HG02970 (cell line): ENCODE measurements at regions not wholly inside any gene's neighbourhood (a gene's known extent, or its start where the extent isn't known, plus 50 kb on each side); places are given as distances from the start of the nearest gene placed in this dataset.
"Not testable (repeated sequence)": the region's sequence is repeated elsewhere in the genome, so short reads cannot be mapped to it uniquely, and the experiment has no call there.

Source experiments
- ATAC-seq: cut with Tn5 transposase; IDR thresholded peaks from one replicate; pipeline ENCODE4 v1.9.1; 2021; ENCODE audit warnings: mild to moderate bottlenecking, moderate library complexity, moderate number of reproducible peaks; ENCODE audit not compliant: unreplicated experiment, low FRiP score

DNA sequence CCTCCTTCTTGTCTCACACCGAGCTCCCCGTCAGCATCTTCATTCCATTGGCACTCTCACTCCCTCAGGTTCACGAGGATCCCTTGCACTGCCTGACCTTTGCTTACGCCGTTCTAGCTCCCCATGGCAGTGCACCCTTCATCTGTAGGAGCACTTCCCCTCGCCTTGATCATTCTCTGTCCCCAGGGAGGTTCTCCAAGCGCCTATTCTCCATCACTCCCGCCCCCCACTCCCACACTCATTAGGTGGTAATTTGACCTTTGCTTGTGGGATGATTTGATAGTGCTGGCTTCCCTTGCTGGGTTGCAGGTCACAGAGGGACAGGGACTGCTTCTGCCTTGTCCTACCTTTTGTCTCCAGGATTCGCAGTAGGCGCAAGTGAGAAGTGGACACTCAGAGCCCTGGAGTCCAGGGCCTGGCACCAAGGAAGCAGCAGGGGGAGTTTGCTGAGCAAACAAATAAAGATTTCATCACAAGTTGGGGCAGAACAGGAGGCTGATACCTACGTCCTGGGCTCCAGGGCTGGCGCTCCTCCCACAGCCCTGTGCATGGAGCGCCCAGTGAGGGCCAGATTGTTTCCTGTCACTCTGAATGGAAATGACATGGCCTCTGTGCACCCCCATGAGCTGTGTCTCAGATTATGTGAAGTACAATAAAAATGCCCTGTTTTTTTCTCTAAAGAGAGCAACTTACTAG, 82.0 kb upstream of the RUNX3 start:
- ATAC-seq, result no peak

- ATAC-seq, result no peak
Measured at GRCh38 chr1:25011275-25011674, 81.2 kb upstream of the RUNX3 start.

DNA sequence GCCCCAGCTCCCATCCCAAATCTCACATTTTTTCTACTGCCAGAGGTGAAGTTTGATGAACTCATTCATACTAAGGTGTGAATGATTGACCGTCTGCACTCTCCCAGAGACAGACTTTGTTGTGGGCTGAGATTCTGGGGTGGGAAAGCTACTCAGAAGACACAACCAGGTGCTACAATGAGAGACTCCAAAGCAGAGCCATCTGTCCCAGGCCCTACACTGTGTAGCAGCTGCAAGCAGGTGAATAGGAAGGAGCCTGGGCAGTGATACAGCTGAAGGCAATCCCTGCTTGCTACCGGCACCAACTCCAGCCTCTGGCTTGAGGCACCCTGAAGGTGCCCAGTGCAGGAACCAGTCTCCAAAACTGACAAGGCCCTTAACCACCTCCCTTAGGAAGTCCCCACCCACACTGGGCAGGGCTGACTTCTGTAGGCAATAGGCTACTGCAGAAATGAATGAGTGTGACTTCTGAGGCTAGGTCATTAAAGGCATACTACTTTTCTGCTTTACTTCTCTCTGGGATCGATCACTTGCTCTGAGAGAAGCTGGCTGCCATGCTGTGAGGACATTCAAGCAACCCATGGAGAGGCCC, 79.7 kb upstream of the RUNX3 start:
- ATAC-seq, result no peak

- ATAC-seq, result no peak
Measured at GRCh38 chr1:25008192-25008485, 78.1 kb upstream of the RUNX3 start.

DNA sequence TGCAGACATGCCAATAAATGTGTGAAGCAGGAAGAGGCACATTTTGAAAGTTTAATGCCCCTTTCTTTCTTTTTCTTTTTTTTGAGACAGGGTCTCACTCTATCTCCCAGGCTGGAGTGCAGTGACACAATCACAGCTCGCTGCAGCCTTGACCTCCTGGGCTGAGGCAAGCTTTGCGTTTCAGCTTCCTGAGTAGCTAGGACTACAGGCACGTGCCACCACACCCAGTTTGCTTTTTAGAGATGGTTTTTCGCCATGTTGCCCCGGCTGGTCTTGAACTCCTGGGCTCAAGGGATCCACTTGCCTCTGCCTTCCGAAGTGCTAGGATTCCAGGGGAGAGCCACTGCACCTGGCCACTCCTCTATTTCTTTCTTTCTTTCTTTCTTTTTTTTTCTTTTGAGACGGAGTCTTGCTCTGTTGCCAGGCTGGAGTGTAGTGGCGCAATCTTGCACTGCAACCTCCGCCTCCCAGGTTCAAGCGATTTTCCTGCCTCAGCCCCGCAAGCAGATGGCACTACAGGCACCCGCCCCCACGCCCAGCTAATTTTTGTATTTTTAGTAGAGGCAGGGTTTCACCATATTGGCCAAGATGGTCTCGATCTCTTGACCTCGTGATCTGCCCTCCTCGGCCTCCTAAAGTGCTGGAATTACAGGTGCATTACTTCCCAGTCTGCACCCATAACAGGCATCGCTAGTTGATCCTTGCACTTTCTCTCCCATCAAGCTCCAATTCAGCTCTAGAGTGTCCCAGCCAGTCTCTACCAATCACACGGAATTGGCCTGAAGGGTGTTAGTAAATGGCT, 77.5 kb upstream of the RUNX3 start:
- not testable (repeated sequence) for ATAC-seq

GRCh38 chr1:25006770-25007169, 76.7 kb upstream of the RUNX3 start:
- no peak for ATAC-seq

- ATAC-seq, result no peak
Measured at GRCh38 chr1:25004355-25004754, 74.3 kb upstream of the RUNX3 start.

DNA sequence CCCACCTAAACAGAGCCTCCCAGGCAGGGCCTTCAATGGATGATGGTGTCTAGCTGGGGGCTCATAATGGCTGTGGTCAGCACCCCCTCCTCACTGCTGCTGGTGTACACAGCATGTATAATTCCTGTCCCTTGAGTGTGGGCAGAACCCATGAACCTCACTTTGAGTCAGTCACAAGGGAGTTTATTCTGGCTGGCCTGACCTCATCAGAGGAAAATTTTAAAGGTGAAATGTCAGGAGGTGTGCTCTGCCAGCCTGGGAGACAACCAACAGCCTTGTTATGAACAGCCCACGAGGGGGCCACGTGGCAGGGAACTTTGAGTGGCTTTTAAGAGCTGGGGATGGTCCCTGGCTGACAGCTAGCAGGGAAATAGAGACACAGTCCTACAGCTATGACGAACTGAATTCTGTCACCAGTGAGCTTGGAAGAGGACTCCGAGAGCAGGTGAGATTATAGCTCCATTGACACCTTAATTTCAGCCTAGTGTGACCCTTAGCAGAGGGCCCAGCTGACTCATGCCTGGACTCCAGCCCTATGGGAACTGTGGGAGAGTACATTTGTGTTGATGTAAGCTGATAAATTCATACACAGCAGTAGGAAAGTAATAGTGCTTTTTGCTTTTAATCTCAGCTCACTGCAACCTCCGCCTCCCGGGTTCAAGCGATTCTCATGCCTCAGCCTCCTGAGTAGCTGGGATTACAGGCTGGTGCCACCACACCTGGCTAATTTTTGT, 73.5 kb upstream of the RUNX3 start:
- ATAC-seq, result no peak

GRCh38 chr1:25003000-25003399, 72.9 kb upstream of the RUNX3 start:
- no peak for ATAC-seq

- no peak for ATAC-seq
Measured at GRCh38 chr1:25001125-25001915, 71.2 kb upstream of the RUNX3 start.

GRCh38 chr1:24999906-25000305, 69.8 kb upstream of the RUNX3 start:
- ATAC-seq, result no peak

DNA sequence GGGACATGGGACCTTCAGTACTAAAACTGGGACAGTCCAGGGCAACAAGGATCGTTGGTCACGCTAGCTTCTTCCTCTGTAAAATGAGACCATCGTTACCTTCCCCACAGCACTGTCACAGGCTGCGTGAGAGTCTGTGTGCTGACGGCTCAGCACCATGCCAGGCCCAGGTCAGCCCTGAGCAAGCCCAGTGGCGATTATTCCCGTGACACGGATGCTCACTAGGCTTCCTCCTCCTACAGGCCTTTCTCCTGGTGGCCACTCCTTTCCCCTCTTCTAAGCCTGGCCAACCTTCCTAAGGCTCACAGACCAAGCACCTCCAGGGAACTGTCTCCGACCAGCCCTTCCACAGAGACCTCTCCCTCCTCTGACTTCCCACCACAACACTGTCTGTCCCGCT, 69.3 kb upstream of the RUNX3 start:
- no peak for ATAC-seq

- ATAC-seq, result no peak
Measured at GRCh38 chr1:24998563-24999245, 68.6 kb upstream of the RUNX3 start.

DNA sequence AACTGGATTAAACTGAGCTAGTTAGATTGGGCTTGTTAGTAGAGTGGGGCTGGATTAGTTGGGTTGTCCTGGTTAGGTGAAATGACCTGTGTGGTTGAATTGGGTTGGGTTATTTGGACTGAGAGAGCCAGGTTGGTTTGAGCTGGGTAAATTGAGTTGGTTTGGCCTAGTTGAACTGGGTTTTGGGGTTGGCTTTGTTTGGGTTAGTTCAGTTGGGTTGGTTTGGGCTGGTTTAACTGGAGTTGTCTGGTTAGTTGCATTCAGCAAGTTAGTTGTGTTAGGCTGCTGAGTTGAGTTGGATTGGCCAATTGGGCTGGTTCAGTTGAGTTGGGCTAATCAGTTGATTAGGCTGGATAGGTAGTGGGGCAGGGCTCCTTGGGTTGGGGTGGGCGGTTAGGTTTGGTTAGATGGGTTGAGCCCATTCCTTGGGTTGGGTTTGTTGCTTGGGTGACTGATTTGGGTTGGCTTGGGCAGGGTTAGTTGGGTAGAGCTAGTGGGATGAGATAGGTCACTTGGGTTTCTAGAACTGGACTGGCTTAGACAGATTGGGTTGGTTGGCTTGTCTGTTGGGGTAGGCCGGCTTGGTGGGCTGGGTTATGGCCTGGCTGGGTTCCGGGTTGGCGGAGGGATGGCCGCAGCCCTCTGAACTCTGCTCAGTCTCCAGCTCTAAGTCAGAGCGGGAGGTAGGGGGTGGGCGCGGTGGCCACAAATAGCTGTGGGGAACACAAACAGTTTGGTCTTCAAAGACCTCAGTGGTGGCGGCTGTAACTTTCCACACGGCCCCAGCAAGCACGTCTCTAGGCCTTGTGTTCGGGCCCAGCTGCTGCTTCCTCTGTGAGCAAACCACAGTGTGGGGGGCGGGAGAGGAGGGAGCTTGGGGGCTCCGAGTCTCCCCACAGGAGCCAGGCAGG, 67.2 kb upstream of the RUNX3 start:
- ATAC-seq, result no peak

- ATAC-seq, result no peak
Measured at GRCh38 chr1:24996456-24996855, 66.4 kb upstream of the RUNX3 start.

DNA sequence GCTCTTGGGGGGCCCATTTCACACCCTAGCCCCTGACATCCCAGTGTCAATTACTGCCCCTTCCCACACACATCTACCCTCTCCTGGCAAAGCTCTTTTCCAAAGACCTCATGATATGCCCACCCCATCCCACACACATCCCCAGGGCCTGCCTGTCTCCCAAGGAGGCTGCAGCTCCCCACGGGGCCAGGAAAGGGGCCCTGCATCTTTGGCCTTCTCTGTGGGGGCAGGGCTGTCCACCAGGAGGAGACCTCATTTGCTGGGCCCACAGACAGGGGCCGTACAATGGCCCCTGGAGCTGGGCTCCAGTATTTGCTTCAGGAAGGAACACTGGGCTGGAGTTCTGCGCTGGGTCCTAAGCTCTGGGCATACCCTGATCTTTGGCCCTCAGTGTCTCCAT, 65.6 kb upstream of the RUNX3 start:
- ATAC-seq, result no peak

GRCh38 chr1:24995140-24995539, 65.1 kb upstream of the RUNX3 start:
- no peak for ATAC-seq

DNA sequence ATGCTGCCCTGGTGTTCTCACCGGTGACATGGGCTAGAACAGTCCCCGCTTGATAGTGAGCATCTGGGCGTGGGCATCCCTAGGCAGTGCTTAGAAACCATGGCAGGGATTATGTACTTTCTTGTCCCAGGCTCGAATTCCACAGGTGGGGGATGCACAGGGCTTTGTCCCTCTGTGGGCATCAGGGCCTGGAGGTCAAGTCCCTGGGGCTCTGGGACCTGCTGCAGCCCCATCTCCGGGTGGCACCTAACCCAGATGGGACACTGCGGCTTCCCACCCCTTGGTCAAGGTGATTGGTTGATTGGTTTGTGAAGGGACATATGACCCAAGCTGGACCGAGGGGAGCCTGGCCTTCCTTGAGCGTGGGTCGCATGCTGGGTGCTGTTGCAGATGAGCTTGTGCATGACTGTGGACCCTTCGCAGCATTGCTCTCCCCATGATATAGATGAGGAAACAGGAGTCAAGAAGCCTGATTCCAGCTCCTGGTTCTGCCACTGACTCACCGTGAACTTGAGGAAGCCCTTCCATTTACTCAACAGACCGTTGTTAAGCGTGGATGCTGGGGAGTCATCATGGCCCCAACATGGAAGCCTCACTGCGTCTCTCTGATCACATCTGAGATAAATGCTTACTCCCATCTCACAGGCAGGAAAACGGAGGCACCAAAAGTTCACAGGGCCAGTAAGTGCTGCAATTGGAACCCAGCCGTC, 64.0 kb upstream of the RUNX3 start:
- ATAC-seq, result no peak
